Calu3 (cell line): ENCODE measurements at regions not wholly inside any gene's neighbourhood (a gene's known extent, or its start where the extent isn't known, plus 50 kb on each side); places are given as distances from the start of the nearest gene placed in this dataset.

Experiments used
- BruUV-seq: library from RNA; stranded (reverse); fragments of 400-500 nt; replicated peaks from 2 replicates; lab custom pipeline; 2021; lab: Mats Ljungman, UMichigan
- CTCF ChIA-PET: fragments of 300-600 bp; sonication (Branson Sonifier 250); formaldehyde crosslinking; loops from one replicate; lab custom pipeline; 2022; ENCODE audit warnings: antibody characterized with exemption; lab: Charles Lee
- DNase-seq: peaks from one replicate; pipeline ENCODE4 v3.0.0; 2022
- H3K27ac Mint-ChIP-seq: one replicate; pipeline ENCODE4 v1.8.0; 2022; ENCODE audit warnings: mixed read lengths; ENCODE audit not compliant: unreplicated experiment
- H3K27me3 Mint-ChIP-seq: one replicate; pipeline ENCODE4 v1.8.0; 2022; ENCODE audit warnings: mixed read lengths; ENCODE audit not compliant: unreplicated experiment
- H3K36me3 Mint-ChIP-seq: one replicate; pipeline ENCODE4 v1.8.0; 2022; ENCODE audit warnings: mild to moderate bottlenecking, moderate library complexity, mixed read lengths; ENCODE audit not compliant: insufficient read depth, unreplicated experiment
- H3K4me1 Mint-ChIP-seq: one replicate; pipeline ENCODE4 v1.8.0; 2022; ENCODE audit warnings: mild to moderate bottlenecking, low read depth, mixed read lengths; ENCODE audit not compliant: unreplicated experiment
- H3K4me3 Mint-ChIP-seq: one replicate; pipeline ENCODE4 v1.8.0; 2022; ENCODE audit warnings: mild to moderate bottlenecking, low read depth, moderate library complexity, mixed read lengths; ENCODE audit not compliant: unreplicated experiment
- H3K9me3 Mint-ChIP-seq: one replicate; pipeline ENCODE4 v1.8.0; 2022; ENCODE audit warnings: low read depth, mixed read lengths; ENCODE audit not compliant: unreplicated experiment
- intact Hi-C: fragments of 100-400 bp; cut with micrococcal nuclease; formaldehyde crosslinking; loops from one replicate; pipeline ENCODE4 v1.10.0; 2022; ENCODE audit not compliant: unreplicated experiment
- TF ChIP-seq, protein P1 (sequence below): fragments of 200-600 bp; IDR thresholded peaks from one replicate; pipeline ENCODE4 v1.8.0; 2022; ENCODE audit warnings: antibody characterized with exemption; ENCODE audit not compliant: unreplicated experiment

DNA sequence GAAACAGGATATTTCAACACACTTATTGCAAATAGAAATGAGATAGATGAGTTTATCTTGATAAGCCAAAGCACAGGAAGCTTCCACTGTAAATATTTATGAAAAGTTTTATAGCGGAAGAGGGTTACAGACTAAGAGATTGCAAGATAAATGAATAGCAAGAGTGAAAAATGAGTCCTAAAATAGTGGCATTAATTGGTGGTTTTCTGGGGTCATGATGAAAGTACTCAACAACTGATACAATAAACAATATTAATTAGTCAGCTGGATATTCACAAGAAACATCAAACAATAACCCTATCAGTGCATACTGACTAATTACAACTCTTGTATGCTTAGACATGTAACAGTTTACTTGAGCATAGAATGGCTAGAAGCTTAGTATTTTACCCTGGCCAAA lies 154.8 kb upstream of the CHODL start:
- DNase-seq: no peak
- intact Hi-C loops: no loop called here
- TF ChIP-seq, protein P1, sequence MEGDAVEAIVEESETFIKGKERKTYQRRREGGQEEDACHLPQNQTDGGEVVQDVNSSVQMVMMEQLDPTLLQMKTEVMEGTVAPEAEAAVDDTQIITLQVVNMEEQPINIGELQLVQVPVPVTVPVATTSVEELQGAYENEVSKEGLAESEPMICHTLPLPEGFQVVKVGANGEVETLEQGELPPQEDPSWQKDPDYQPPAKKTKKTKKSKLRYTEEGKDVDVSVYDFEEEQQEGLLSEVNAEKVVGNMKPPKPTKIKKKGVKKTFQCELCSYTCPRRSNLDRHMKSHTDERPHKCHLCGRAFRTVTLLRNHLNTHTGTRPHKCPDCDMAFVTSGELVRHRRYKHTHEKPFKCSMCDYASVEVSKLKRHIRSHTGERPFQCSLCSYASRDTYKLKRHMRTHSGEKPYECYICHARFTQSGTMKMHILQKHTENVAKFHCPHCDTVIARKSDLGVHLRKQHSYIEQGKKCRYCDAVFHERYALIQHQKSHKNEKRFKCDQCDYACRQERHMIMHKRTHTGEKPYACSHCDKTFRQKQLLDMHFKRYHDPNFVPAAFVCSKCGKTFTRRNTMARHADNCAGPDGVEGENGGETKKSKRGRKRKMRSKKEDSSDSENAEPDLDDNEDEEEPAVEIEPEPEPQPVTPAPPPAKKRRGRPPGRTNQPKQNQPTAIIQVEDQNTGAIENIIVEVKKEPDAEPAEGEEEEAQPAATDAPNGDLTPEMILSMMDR: no peak
- no peak overlapping the region for H3K27ac Mint-ChIP-seq
- H3K9me3 Mint-ChIP-seq: peaks cover 5% of the 10 kb centered on the region
- CTCF ChIA-PET: no interaction called here
- no peaks in the 10 kb centered on the region for H3K36me3 Mint-ChIP-seq
- H3K4me1 Mint-ChIP-seq: no peaks in the 10 kb centered on the region
- no peaks in the 10 kb centered on the region for H3K27me3 Mint-ChIP-seq
- BruUV-seq: no TSS peak
- H3K4me3 Mint-ChIP-seq: no peak overlapping the region

GRCh38 chr21:18070392-18070791 lies 174.2 kb upstream of the CHODL start:
- H3K27ac Mint-ChIP-seq: no peak overlapping the region

GRCh38 chr21:18069875-18070274 lies 174.8 kb upstream of the CHODL start:
- TF ChIP-seq, protein P1: no peak
- no peak for DNase-seq
- H3K4me3 Mint-ChIP-seq: no peak overlapping the region
- intact Hi-C loops: no loop called here
- H3K27me3 Mint-ChIP-seq: no peaks in the 10 kb centered on the region
- no TSS peak for BruUV-seq
- no peaks in the 10 kb centered on the region for H3K36me3 Mint-ChIP-seq
- CTCF ChIA-PET: no interaction called here
- peaks cover 2% of the 10 kb centered on the region for H3K9me3 Mint-ChIP-seq
- no peak overlapping the region for H3K27ac Mint-ChIP-seq
- no peaks in the 10 kb centered on the region for H3K4me1 Mint-ChIP-seq

More at GRCh38 chr21:18070392-18070791, 174.2 kb upstream of the CHODL start:
- Mint-ChIP-seq H3K4me1 (no peaks in the 10 kb centered on the region), H3K9me3 (peaks cover 2% of the 10 kb centered on the region), H3K4me3 (no peak overlapping the region), H3K27me3 (no peaks in the 10 kb centered on the region), H3K36me3 (no peaks in the 10 kb centered on the region)
- CTCF ChIA-PET: no interaction called here
- BruUV-seq: no TSS peak
- DNase-seq: no peak
- intact Hi-C loops: no loop called here
- TF ChIP-seq, protein P1: no peak

- Mint-ChIP-seq H3K9me3 (peaks cover 14% of the 10 kb centered on the region), H3K27ac (no peak overlapping the region), H3K4me3 (no peak overlapping the region), H3K27me3 (no peaks in the 10 kb centered on the region), H3K36me3 (no peaks in the 10 kb centered on the region), H3K4me1 (no peaks in the 10 kb centered on the region)
- no peak for DNase-seq
- intact Hi-C loops: no loop called here
- BruUV-seq: no TSS peak
- TF ChIP-seq, protein P1: no peak
- CTCF ChIA-PET: no interaction called here
Observed at GRCh38 chr21:18060402-18060801, 184.2 kb upstream of the CHODL start.
